ENCODE measurements at regions not wholly inside any gene's neighbourhood (a gene's known extent, or its start where the extent isn't known, plus 50 kb on each side); places are given as distances from the start of the nearest gene placed in this dataset.

DNA sequence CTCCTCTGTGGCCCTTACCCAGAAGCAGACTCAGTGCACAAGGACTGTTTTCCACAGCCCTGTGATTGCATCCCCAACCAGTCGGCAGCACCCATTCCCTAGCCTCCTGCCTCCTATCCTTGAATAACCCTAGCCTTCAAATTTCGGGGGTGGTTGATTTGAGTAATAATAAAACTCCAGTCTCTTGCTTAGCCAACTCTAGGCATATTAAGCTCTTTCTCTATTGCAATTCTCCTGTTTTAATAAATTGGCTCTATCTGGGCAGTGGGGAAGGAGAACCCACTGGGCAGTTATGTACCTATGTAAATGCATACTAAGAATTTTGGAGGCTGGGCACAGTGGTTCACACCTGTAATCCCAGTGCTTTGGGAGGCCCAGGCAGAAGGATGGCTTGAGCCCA lies 70.6 kb upstream of the ZMYND8 start:
- no peak overlapping the region for H3K4me2 ChIP-seq (replicated peaks; ENCODE audit: low read depth, low read length, poor library complexity, severe bottlenecking)
- no peak for DNase-seq
- peaks cover 7 to 9% of the 10 kb centered on the region in 2 donors for H3K4me1 ChIP-seq (ENCODE audit: control insufficient read depth in 2 of 2, insufficient read depth in 2 of 2, low read length in 2 of 2)
- CTCF ChIA-PET = interaction anchor here (0.6 kb wide), 1 partner anchor 18 kb away, joined by 3 read pairs; no protein-coding TSS in a partner anchor
- no peaks in the 10 kb centered on the region for H4K20me1 ChIP-seq (ENCODE audit: control insufficient read depth, insufficient read depth, low read length, poor library complexity, severe bottlenecking)
- H3K27ac ChIP-seq (ENCODE audit: low read length in 2 of 2) = no peak overlapping the region
- Mint-ChIP-seq H3K4me1 (peaks cover 13% of the 10 kb centered on the region), H3K27me3 (no peaks in the 10 kb centered on the region), H3K27ac (peak overlapping the region; percentile 26), H3K4me3 (no peak overlapping the region), H3K9me3 (ENCODE audit: insufficient read depth) (peaks cover 2% of the 10 kb centered on the region)
- POLR2A ChIA-PET = interaction anchor here (0.5 to 1.0 kb wide), 2 partner anchors 10 to 29 kb away, joined by 3 to 9 read pairs; no protein-coding TSS in a partner anchor
- H3K79me2 ChIP-seq (ENCODE audit: control insufficient read depth, insufficient read depth, low read length) = no peaks in the 10 kb centered on the region
- intact Hi-C loops (cut with micrococcal nuclease) = no loop called here
- H3K9ac ChIP-seq (ENCODE audit: low read length) = no peak overlapping the region
- no peak overlapping the region for H2AFZ ChIP-seq (ENCODE audit: insufficient read depth, low read depth, low read length, poor library complexity, severe bottlenecking)
- H3K4me3 ChIP-seq (ENCODE audit: control extremely low read depth in 1 of 5, extremely low read depth in 1 of 5, insufficient read depth in 1 of 5, low read depth in 2 of 5, low read length in 4 of 5) = no peak overlapping the region
- no peaks in the 10 kb centered on the region for H3K27me3 ChIP-seq (replicated peaks in 1 of 4; ENCODE audit: control extremely low read depth in 1 of 4, control insufficient read depth in 3 of 4, insufficient read depth in 4 of 4, low read length in 3 of 4)
- WGBS (ENCODE audit: insufficient coverage) = no CpG with 5 or more reads among the region's 2 CpGs
- no peak for ATAC-seq (ENCODE audit: low read depth)
- H3K9me3 ChIP-seq (ENCODE audit: control extremely low read depth in 1 of 3, control insufficient read depth in 2 of 3, insufficient read depth in 1 of 3, low read length in 2 of 3) = peaks cover 0 to 24% (median 16%) of the 10 kb centered on the region in 3 donors
- no peak for TF ChIP-seq EZH2 (IDR thresholded peaks at IDR 0.05; ENCODE audit: borderline replicate concordance, insufficient read depth, low read depth, low read length, poor library complexity, severe bottlenecking)
- TF ChIP-seq, protein P1, sequence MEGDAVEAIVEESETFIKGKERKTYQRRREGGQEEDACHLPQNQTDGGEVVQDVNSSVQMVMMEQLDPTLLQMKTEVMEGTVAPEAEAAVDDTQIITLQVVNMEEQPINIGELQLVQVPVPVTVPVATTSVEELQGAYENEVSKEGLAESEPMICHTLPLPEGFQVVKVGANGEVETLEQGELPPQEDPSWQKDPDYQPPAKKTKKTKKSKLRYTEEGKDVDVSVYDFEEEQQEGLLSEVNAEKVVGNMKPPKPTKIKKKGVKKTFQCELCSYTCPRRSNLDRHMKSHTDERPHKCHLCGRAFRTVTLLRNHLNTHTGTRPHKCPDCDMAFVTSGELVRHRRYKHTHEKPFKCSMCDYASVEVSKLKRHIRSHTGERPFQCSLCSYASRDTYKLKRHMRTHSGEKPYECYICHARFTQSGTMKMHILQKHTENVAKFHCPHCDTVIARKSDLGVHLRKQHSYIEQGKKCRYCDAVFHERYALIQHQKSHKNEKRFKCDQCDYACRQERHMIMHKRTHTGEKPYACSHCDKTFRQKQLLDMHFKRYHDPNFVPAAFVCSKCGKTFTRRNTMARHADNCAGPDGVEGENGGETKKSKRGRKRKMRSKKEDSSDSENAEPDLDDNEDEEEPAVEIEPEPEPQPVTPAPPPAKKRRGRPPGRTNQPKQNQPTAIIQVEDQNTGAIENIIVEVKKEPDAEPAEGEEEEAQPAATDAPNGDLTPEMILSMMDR (IDR thresholded peaks at IDR 0.05) = no peak
- H3K36me3 ChIP-seq (replicated peaks in 1 of 2; ENCODE audit: control extremely low read depth in 1 of 2, control insufficient read depth in 1 of 2, extremely low read depth in 1 of 2, insufficient read depth in 2 of 2, low read length in 1 of 2) = no peaks in the 10 kb centered on the region

DNA sequence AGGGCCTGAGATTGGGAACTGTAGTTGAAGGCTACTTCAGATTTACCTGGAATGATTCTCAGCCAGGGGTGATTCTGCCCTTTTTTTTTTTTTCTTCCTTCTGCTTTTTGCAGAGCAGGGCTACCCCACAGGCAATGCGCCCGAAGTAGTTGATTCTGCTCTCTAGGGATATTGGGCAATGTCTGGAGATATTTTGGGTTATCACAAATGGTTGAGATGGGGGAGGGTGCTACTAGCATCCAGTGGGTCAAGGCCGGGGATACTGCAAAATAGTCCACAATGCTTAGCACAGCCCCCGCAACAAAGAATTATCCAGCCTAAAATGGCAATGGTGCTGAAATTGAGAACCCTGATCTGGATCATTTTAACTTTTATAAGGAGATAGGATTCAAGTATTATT lies 71.2 kb upstream of the ZMYND8 start:
- H3K4me1 Mint-ChIP-seq = peaks cover 16% of the 10 kb centered on the region
- no peak overlapping the region for H3K4me3 Mint-ChIP-seq
- H3K4me2 ChIP-seq (replicated peaks; ENCODE audit: low read depth, low read length, poor library complexity, severe bottlenecking) = no peak overlapping the region
- peaks cover 2% of the 10 kb centered on the region for H3K9me3 Mint-ChIP-seq (ENCODE audit: insufficient read depth)
- H4K20me1 ChIP-seq (ENCODE audit: control insufficient read depth, insufficient read depth, low read length, poor library complexity, severe bottlenecking) = no peaks in the 10 kb centered on the region
- POLR2A ChIA-PET = interaction anchor here (0.7 to 1.0 kb wide), 2 partner anchors 11 to 22 kb away, joined by 3 to 5 read pairs; no protein-coding TSS in a partner anchor
- CTCF ChIA-PET = no interaction called here
- peaks cover 13 to 16% of the 10 kb centered on the region in 2 donors for H3K4me1 ChIP-seq (ENCODE audit: control insufficient read depth in 2 of 2, insufficient read depth in 2 of 2, low read length in 2 of 2)
- peaks cover 5% of the 10 kb centered on the region for H3K79me2 ChIP-seq (ENCODE audit: control insufficient read depth, insufficient read depth, low read length)
- H3K27me3 Mint-ChIP-seq = no peaks in the 10 kb centered on the region
- ATAC-seq (ENCODE audit: low read depth) (no peak), DNase-seq (no peak)
- H3K36me3 ChIP-seq (replicated peaks in 1 of 2; ENCODE audit: control extremely low read depth in 1 of 2, control insufficient read depth in 1 of 2, extremely low read depth in 1 of 2, insufficient read depth in 2 of 2, low read length in 1 of 2) = no peaks in the 10 kb centered on the region
- intact Hi-C loops (cut with micrococcal nuclease) = no loop called here
- H3K27ac Mint-ChIP-seq = peak overlapping the region; percentile 62
- no peak for TF ChIP-seq EZH2 (IDR thresholded peaks at IDR 0.05; ENCODE audit: borderline replicate concordance, insufficient read depth, low read depth, low read length, poor library complexity, severe bottlenecking)
- TF ChIP-seq, protein P1 (IDR thresholded peaks at IDR 0.05) = no peak
- H3K27ac ChIP-seq (ENCODE audit: low read length in 2 of 2) = no peak overlapping the region
- WGBS (ENCODE audit: insufficient coverage) = 100% methylated on average over 2 of the region's 4 CpGs
- H3K9me3 ChIP-seq (ENCODE audit: control extremely low read depth in 1 of 3, control insufficient read depth in 2 of 3, insufficient read depth in 1 of 3, low read length in 2 of 3) = peaks cover 0 to 24% (median 16%) of the 10 kb centered on the region in 3 donors
- no peak overlapping the region for H3K4me3 ChIP-seq (ENCODE audit: control extremely low read depth in 1 of 5, extremely low read depth in 1 of 5, insufficient read depth in 1 of 5, low read depth in 2 of 5, low read length in 4 of 5)
- no peak overlapping the region for H2AFZ ChIP-seq (ENCODE audit: insufficient read depth, low read depth, low read length, poor library complexity, severe bottlenecking)
- H3K27me3 ChIP-seq (replicated peaks in 1 of 4; ENCODE audit: control extremely low read depth in 1 of 4, control insufficient read depth in 3 of 4, insufficient read depth in 4 of 4, low read length in 3 of 4) = no peaks in the 10 kb centered on the region
- no peak overlapping the region for H3K9ac ChIP-seq (ENCODE audit: low read length)

All from B cell (primary cell).